IPS-NIHi7 (cell line): ENCODE measurements at regions not wholly inside any gene's neighbourhood (a gene's known extent, or its start where the extent isn't known, plus 50 kb on each side); places are given as distances from the start of the nearest gene placed in this dataset.
"Not testable (repeated sequence)": the region's sequence is repeated elsewhere in the genome, so short reads cannot be mapped to it uniquely, and the experiment has no call there.

Experiments
- DNase-seq: peaks from one replicate; pipeline ENCODE4 v3.0.0; 2012; ENCODE audit warnings: mixed read lengths; ENCODE audit errors: extremely low spot score

GRCh38 chr5:42241636-42242035, 181.6 kb upstream of the GHR start:
- DNase-seq, result no peak

GRCh38 chr5:42242210-42242609, 181.0 kb upstream of the GHR start:
- no peak for DNase-seq

GRCh38 chr5:42242881-42243485, 180.3 kb upstream of the GHR start:
- no peak for DNase-seq

- DNase-seq, result no peak
These were observed 170.9 kb upstream of the GHR start for GRCh38 chr5:42252306-42252705.

GRCh38 chr5:42259914-42260313, 163.3 kb upstream of the GHR start:
- not testable (repeated sequence) for DNase-seq

- no peak for DNase-seq
These were observed 156.1 kb upstream of the GHR start for GRCh38 chr5:42267091-42267490.

GRCh38 chr5:42268170-42268569, 155.1 kb upstream of the GHR start:
- DNase-seq, result not testable (repeated sequence)

GRCh38 chr5:42268630-42269029, 154.6 kb upstream of the GHR start:
- no peak for DNase-seq

GRCh38 chr5:42270771-42271170, 152.5 kb upstream of the GHR start:
- DNase-seq, result no peak

- DNase-seq, result no peak
These were observed 148.3 kb upstream of the GHR start for GRCh38 chr5:42274913-42275312.

GRCh38 chr5:42277293-42277692, 145.9 kb upstream of the GHR start:
- DNase-seq, result no peak

- no peak for DNase-seq
These were observed 138.7 kb upstream of the GHR start for GRCh38 chr5:42284584-42284983.

GRCh38 chr5:42285230-42285629, 138.0 kb upstream of the GHR start:
- no peak for DNase-seq

GRCh38 chr5:42300496-42300895, 122.7 kb upstream of the GHR start:
- no peak for DNase-seq

GRCh38 chr5:42301349-42301748, 121.9 kb upstream of the GHR start:
- DNase-seq, result no peak

- DNase-seq, result no peak
These were observed 121.1 kb upstream of the GHR start for GRCh38 chr5:42302186-42302585.

GRCh38 chr5:42306287-42306686, 117.0 kb upstream of the GHR start:
- DNase-seq, result no peak

- no peak for DNase-seq
These were observed 113.4 kb upstream of the GHR start for GRCh38 chr5:42309865-42310264.

- no peak for DNase-seq
These were observed 108.0 kb upstream of the GHR start for GRCh38 chr5:42315214-42315613.

- no peak for DNase-seq
These were observed 105.7 kb upstream of the GHR start for GRCh38 chr5:42317575-42317974.

- not testable (repeated sequence) for DNase-seq
These were observed 103.7 kb upstream of the GHR start for GRCh38 chr5:42319546-42319945.

- DNase-seq, result no peak
These were observed 101.5 kb upstream of the GHR start for GRCh38 chr5:42321785-42322184.

GRCh38 chr5:42337143-42337542, 86.1 kb upstream of the GHR start:
- DNase-seq, result no peak

GRCh38 chr5:42337607-42338006, 85.6 kb upstream of the GHR start:
- no peak for DNase-seq
